Motor neuron (in vitro differentiated cells): ENCODE measurements at regions not wholly inside any gene's neighbourhood (a gene's known extent, or its start where the extent isn't known, plus 50 kb on each side); places are given as distances from the start of the nearest gene placed in this dataset.

Source experiments
- ATAC-seq, 8 experiments: fragments of 200-7000 bp; cut with Tn5 transposase; replicated peaks in 6 of 8; 2 replicates each; pipeline ENCODE4 v1.8.0; 2021; ENCODE audit warnings: mild to moderate bottlenecking in 8 of 8, moderate library complexity in 8 of 8
- H3K27ac ChIP-seq, 2 donors: fragments of 250-450 bp; sonication (Bioruptor Pico); 2 replicates each; pipeline ENCODE4 v1.9.0; 2021; ENCODE audit warnings: antibody characterized with exemption in 2 of 2, mild to moderate bottlenecking in 2 of 2, moderate library complexity in 1 of 2
- H3K4me1 ChIP-seq, 2 donors: fragments of 250-450 bp; sonication (Bioruptor Pico); replicated peaks in 1 of 2; 2 replicates each; pipeline ENCODE4 v1.6.1; 2021; ENCODE audit warnings: antibody characterized with exemption in 2 of 2, mild to moderate bottlenecking in 2 of 2, moderate library complexity in 1 of 2
- H3K4me3 ChIP-seq, 5 donors: fragments of 250-450 bp; sonication (Bioruptor Pico); 2 replicates each; pipeline ENCODE4 v1.9.0; 2021; ENCODE audit warnings: antibody characterized with exemption in 5 of 5, mild to moderate bottlenecking in 5 of 5, moderate library complexity in 4 of 5
- WGBS, 10 experiments: fragments of 450-650 bp; shearing (Covaris generic); methylation state at CpG; one replicate each; pipeline ENCODE4 v1.0.0; 2022; 5-methylcytosine and 5-hydroxymethylcytosine counted together
- in situ Hi-C, 9 experiments: fragments of 400-800 bp; cut with MboI; loops; one replicate each; pipeline ENCODE4 v1.15.0; 2021; ENCODE audit warnings: low sequenced_read_pairs in 9 of 9, low pct_unique_long_range_greater_than_20kb in 2 of 9; ENCODE audit not compliant: unreplicated experiment in 9 of 9

DNA sequence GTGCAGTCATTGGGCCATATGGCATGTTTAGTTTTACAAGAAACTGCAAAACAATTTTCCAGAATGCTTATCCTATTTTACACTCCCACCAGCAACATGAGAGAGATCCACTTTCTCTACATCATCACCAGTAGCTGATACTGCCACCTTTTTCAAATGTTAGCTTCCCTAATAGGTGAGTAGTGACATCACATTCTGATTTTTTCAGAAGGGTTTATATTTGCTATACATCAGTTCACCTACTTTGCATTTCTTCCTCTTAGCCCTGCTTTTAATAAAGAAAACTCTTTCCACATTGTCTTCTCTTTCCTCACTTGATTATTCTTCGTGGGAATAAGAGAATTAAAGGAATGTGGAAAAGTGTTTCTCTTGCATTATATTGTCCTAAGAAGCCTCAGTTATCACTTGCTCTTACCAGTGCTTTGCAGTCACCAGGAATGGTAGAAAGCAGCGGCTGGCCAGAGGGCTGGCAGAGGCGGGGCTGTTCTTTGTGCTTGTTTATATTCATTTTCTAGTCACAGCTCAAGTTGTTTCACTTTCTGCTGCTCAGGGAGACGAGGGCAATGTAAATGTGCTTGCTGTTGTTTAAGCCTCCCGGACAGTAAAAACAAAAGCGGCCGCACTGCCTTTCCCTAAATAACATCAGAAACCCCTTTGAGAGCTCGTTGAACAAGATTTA lies 164.8 kb downstream of the HSD17B3 start:
- H3K27ac ChIP-seq = peak overlapping the region; percentile 55 to 60
- ATAC-seq = peak; percentile 49 to 86 (median 75)
- in situ Hi-C loops = no loop called here
- WGBS, 10 experiments = 0 to 20% (median 5%) methylated on average over 1 to 8 of the region's 8 CpGs
- H3K4me1 ChIP-seq = peaks cover 36 to 47% of the 10 kb centered on the region in 2 donors
- H3K4me3 ChIP-seq = no peak overlapping the region

- Histone ChIP-seq H3K4me1 (peaks cover 27 to 36% of the 10 kb centered on the region in 2 donors), H3K4me3 (no peak overlapping the region), H3K27ac (no peak overlapping the region)
- WGBS, 10 experiments = 60 to 100% (median 83%) methylated on average over 1 to 2 of the region's 3 CpGs; no CpG with 5 or more reads in 1 of the 10 experiments
- in situ Hi-C loops = no loop called here
- no peak for ATAC-seq
Observed at GRCh38 chr9:96135753-96136290, 166.2 kb downstream of the HSD17B3 start.

DNA sequence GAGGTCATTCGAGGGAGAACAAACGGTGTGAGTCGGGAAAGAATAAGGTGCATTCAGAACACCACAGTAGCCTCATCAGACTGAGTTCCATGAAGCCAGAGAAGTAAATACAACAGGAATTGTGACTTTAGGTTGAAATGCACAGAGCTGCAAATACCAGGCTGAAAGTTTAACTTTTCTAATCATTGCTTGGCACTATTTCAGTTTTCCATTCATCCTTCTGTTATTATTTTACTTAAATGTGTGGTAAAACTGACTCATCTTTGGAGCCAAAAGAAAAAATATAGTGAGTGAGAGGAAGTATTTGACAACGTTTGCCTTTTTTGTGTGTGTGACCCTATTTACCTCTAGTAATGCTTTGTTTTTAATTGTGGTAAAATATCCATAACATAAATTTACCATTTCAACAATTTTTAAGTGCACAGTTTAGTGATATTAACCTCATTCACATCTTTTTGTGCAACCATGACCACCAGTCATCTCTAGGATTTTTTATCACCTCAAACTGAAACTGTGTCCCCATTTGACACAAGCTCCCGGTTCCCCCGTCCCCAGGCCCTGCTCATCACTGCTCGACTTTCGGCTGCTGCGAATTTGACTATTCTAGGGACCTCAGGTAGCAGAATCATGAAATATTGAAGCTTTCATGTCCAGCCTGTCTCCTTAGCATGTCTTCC lies 166.8 kb downstream of the HSD17B3 start:
- H3K27ac ChIP-seq = no peak overlapping the region
- in situ Hi-C loops = no loop called here
- H3K4me1 ChIP-seq = peaks cover 22 to 30% of the 10 kb centered on the region in 2 donors
- ATAC-seq = no peak
- no peak overlapping the region for H3K4me3 ChIP-seq
- 63 to 90% (median 72%) methylated on average over 2 to 8 of the region's 9 CpGs for WGBS, 10 experiments

DNA sequence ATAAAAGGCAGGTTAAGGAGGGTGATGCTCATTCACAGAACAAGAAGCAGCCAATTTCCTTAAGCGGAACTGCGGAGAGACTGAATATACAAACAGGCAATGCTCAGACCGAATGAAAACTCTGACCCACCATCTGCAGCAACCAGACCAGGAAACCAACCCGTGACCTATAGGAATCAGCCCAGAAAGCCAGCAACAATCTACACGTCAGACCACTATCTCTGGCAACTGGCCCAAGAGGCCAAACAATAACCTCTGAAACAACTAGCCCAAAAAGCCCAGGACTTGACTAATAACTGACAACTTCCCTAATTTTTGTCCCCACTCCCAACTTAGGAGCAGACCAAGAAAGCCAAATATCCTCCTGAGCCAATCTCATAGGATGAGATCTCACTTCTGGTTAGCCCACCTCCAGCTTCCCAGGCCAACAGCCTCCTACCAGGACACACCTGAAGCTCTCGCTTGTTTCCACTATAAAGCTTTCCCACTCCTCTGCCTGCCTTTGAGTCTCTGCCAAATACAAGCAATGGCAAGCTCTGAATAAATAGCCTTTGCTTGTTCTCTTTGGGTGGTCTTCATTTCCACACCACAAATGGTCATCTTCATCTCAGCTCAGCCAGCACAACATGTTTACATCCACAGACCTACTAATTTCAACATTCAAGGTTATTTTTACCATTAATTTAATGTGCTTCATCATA lies 168.5 kb downstream of the HSD17B3 start:
- Histone ChIP-seq H3K4me1 (peaks cover 29 to 34% of the 10 kb centered on the region in 2 donors), H3K4me3 (no peak overlapping the region), H3K27ac (no peak overlapping the region)
- ATAC-seq = no peak
- in situ Hi-C loops = no loop called here
- WGBS, 10 experiments = 80 to 100% (median 91%) methylated on average over 1 to 5 of the region's 6 CpGs; no CpG with 5 or more reads in 2 of the 10 experiments

- in situ Hi-C loops = no loop called here
- WGBS, 10 experiments = 50 to 100% (median 90%) methylated on average over 1 to 4 of the region's 4 CpGs; no CpG with 5 or more reads in 1 of the 10 experiments
- no peak overlapping the region for H3K27ac ChIP-seq
- ATAC-seq = no peak
- H3K4me1 ChIP-seq = peaks cover 26 to 29% of the 10 kb centered on the region in 2 donors
- H3K4me3 ChIP-seq = no peak overlapping the region
Observed at GRCh38 chr9:96131825-96132224, 170.2 kb downstream of the HSD17B3 start.

- no peak overlapping the region for H3K27ac ChIP-seq
- ATAC-seq = no peak
- in situ Hi-C loops = no loop called here
- WGBS, 10 experiments = 59 to 100% (median 94%) methylated on average over 1 to 3 of the region's 3 CpGs; no CpG with 5 or more reads in 3 of the 10 experiments
- H3K4me1 ChIP-seq = peaks cover 28 to 30% of the 10 kb centered on the region in 2 donors
- no peak overlapping the region for H3K4me3 ChIP-seq
Observed at GRCh38 chr9:96130970-96131369, 171.0 kb downstream of the HSD17B3 start.

- Histone ChIP-seq H3K4me1 (peaks cover 31 to 34% of the 10 kb centered on the region in 2 donors), H3K27ac (peak overlapping the region in 1 of 2 donors; percentile 3), H3K4me3 (no peak overlapping the region)
- in situ Hi-C loops = no loop called here
- ATAC-seq = peak in 7 of 8 experiments; percentile 11 to 86 (median 74)
- WGBS, 10 experiments = 0 to 83% (median 25%) methylated on average over 1 to 6 of the region's 6 CpGs; no CpG with 5 or more reads in 1 of the 10 experiments
Observed at GRCh38 chr9:96129747-96130146, 172.2 kb downstream of the HSD17B3 start.

DNA sequence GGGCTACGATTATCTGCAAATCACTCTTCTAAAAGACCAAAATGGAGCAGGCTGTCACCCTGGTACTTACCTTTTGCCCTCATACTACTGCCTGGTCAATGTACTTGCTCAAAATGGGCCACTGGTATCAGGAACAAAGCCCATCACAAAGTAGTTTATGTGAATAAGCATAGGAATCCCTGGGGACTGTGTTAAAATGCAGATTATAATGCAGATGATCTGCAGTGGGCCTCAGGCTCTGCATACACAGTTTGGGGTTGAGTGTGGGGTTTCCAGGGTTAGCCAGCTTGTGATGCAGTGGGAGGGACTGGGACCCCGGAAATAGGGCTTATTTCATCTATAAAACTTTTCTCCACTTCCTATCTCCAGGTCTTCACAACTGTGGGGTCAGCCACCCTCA lies 173.1 kb downstream of the HSD17B3 start:
- in situ Hi-C loops = no loop called here
- WGBS, 10 experiments = 0 to 80% (median 30%) methylated on average over 1 to 2 of the region's 2 CpGs; no CpG with 5 or more reads in 3 of the 10 experiments
- Histone ChIP-seq H3K27ac (no peak overlapping the region), H3K4me3 (no peak overlapping the region), H3K4me1 (peaks cover 34 to 42% of the 10 kb centered on the region in 2 donors)
- peak in 4 of 8 experiments; percentile 27 to 79 (median 56) for ATAC-seq

DNA sequence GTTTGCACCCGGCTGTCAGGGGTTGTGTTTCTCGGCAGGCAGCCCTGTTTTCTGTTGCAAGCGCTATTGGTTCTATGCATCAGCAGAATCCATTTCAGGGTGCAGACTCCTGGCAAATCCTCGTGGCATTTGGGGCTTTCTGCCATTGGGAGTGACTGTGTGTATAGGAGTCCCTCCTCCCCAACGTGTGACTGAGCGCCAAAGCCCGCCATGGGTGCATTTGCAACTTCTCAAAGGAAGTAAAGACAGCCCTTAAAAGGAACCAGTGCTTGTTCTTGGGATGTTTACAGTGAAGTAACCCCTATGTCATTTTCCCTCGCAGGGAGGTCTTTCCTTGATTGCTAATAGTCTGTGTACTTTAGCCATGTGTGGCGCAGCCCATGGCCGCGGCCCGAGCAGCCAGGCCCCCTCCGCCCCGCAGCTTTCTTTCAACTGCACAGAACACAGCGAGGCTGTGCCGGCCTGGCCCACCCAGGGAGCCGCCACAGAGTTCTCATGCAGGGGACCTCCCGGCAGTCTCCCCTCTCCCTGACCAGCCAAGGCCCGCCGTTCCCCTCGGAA lies 175.6 kb downstream of the HSD17B3 start:
- no peak overlapping the region for H3K27ac ChIP-seq
- no peak overlapping the region for H3K4me3 ChIP-seq
- WGBS, 10 experiments = 8 to 100% (median 47%) methylated on average over 1 to 13 of the region's 21 CpGs; no CpG with 5 or more reads in 2 of the 10 experiments
- peaks cover 34 to 42% of the 10 kb centered on the region in 2 donors for H3K4me1 ChIP-seq
- in situ Hi-C loops = no loop called here
- ATAC-seq = peak in 5 of 8 experiments; percentile 77 to 83 (median 80)

GRCh38 chr9:96125624-96126023 lies 176.4 kb downstream of the HSD17B3 start:
- in situ Hi-C loops = no loop called here
- 42 to 100% (median 60%) methylated on average over 1 to 2 of the region's 3 CpGs; no CpG with 5 or more reads in 5 of the 10 experiments for WGBS, 10 experiments
- ATAC-seq = no peak

GRCh38 chr9:96122751-96123150 lies 179.2 kb downstream of the HSD17B3 start:
- peak in 3 of 8 experiments; percentile 3 to 87 (median 52) for ATAC-seq
- H3K27ac ChIP-seq = no peak overlapping the region
- in situ Hi-C loops = no loop called here
- peaks cover 17 to 28% of the 10 kb centered on the region in 2 donors for H3K4me1 ChIP-seq
- H3K4me3 ChIP-seq = no peak overlapping the region
- 50 to 100% (median 90%) methylated on average over 1 to 3 of the region's 3 CpGs; no CpG with 5 or more reads in 3 of the 10 experiments for WGBS, 10 experiments

More at GRCh38 chr9:96125624-96126023, 176.4 kb downstream of the HSD17B3 start:
- Histone ChIP-seq H3K4me3 (no peak overlapping the region), H3K27ac (no peak overlapping the region), H3K4me1 (peaks cover 34 to 42% of the 10 kb centered on the region in 2 donors)

- peaks cover 21 to 32% of the 10 kb centered on the region in 2 donors for H3K4me1 ChIP-seq
- WGBS, 10 experiments = 24 to 100% (median 45%) methylated on average over 1 to 6 of the region's 6 CpGs; no CpG with 5 or more reads in 4 of the 10 experiments
- in situ Hi-C loops = no loop called here
- H3K4me3 ChIP-seq = no peak overlapping the region
- ATAC-seq = peak in 5 of 8 experiments; percentile 35 to 52 (median 42)
- no peak overlapping the region for H3K27ac ChIP-seq
Observed at GRCh38 chr9:96122282-96122681, 179.7 kb downstream of the HSD17B3 start.
